ENCODE measurements at regions not wholly inside any gene's neighbourhood (a gene's known extent, or its start where the extent isn't known, plus 50 kb on each side); places are given as distances from the start of the nearest gene placed in this dataset.
A peak's percentile ranks its signal among the peaks of the same experiment; 100 is the strongest.

DNA sequence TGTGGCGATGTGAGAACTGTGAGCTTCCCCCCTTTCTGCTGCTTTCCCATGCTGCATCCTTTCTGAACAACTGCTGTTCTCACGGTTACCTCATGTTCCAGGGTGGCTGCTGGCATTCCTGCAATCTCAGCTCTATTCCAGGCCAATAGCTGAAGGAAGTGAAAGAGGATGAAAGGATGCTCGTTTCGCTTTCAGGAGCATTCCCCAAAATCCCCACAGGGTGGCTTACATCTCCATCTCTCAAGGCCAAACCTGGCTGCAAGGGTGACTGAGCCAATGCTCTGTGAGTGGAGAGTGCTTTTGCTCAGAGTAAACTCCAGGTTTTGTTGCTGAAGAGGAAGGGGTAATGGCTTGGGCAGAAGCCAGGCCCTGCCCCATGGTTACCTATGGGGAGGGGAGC lies 848.2 kb downstream of the BRD1 start:
- peak; percentile 49 for DNase-seq (ENCODE audit: low spot score)

DNA sequence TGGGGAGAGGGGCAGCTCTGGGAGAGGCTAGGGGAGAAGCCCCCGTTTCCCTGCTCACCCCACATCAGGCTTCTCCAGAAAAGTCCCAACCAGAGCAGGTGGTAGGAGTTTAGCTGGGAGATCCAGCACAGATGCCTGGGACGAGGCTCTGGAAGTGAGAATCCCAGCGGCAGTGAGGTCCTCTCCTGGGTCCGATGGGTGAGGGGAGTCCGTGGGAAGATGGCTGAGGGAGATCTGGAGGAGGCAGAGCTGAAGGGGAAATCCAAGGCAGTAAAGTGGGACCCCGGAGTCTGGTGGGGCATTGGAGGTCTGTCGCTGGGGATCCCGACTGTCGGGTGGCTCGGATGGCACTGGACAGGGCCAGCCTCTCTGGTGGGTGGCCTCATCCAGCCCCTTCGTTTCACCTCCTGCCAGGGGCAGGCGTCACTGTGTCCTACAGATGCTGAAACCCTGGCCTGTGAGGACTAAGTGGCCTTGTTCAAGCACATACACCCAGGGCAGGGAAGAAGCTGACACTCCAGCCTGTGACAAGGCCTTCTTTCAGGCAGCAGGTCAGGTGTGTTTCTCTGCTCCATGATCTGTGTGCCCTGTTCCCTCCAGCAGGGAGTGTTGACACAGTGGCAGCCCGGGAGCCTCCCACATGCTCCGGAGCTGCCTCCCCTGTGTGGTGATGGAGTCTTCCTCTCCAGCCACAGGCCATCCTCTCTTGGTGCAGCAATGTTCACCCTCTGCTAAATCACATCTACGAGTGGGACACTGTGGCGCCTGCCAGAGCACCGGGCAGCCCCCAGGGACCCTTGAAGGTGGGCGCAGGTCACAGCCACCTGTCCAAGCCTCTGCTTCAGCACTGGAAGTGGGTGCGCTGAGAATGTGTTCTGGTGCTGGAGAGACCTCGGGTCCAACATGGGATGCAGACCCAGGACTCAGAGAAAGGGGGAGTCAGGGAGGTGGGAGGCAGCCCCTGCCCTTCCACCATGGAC lies 850.8 kb downstream of the BRD1 start:
- no peak for DNase-seq (ENCODE audit: low spot score)

DNA sequence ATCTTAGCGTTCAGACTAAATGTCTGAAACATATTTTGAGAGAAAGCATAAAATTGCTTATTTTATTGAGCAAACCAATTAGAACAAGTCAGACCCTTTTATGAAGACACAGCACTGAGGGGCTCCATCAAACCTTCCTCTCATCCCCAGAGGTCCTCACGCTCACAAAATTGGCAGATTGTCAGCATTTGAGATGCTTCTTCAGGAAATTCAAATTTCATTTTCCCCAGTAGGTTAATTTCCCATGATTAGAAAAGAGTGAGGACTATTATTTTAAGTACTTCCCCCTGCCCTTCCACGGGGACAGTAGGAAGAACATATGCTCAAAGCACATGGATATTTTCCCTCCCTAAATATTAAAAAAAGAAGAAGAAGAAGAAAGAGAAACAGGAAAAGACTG lies 851.8 kb downstream of the BRD1 start:
- no peak for DNase-seq (ENCODE audit: low spot score)

DNA sequence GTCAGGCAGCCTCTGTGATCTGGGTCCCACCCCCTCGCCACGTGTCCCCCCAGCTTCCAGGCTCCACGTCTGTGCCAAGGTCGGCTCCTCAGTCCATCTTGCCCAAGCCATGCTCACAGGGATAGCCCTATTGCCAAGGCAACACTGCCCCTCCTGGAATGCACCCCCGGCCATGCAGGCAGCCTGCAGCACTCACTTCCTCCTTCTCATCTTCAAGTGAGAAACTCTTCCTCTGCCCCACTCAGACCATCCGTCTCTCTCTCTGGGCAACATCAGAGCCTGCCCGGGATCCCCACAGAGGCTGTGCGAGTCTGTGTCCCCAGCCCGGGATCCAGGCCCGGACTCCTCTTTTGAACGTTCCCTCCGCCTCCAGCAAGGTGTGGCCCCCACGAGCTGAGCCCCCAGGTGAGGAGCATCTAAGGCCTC lies 852.3 kb downstream of the BRD1 start:
- no peak for DNase-seq (ENCODE audit: low spot score)

DNA sequence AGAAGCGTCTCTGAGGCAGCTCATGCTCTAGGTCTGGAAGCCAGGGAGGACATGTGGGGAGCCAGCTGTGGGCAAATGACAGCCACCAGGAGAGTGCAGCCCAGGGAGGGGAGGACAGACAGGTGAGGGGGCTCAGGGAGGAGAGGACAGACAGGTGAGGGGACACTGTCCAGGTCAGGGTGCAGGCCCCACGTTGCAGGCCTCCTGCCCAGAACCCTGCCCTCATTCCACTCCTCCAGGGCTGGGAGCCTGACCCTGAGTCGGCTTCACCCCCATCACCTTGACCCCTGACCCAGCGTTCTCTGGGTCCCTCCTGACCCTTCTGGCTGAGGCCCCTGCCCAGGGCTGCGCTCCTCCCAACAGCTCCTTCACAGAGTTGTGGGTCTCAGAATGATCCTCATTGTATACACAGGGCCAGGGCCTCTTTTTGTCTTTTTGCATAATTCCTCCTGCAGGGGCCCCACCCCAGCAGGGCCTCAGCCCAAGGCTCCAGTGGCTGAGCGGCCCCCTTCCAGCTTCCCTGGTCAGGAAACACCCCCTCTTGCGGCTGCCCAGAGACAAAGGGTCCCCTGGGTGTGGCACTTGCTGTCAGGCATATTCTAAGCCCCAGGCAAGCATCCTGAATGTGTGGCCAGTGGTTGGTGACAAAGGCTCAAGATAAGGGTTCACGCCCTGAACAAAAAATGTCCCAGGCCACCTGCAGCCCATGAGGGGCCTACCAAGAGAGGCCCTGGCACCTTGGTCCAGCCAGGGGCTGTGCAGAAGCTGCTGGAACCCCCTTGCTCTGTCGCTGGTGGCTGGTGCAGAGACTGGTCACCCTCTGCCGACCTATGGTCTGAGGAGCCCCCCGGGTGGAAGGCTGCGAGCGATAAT lies 853.0 kb downstream of the BRD1 start:
- no peak for DNase-seq (ENCODE audit: low spot score)

DNA sequence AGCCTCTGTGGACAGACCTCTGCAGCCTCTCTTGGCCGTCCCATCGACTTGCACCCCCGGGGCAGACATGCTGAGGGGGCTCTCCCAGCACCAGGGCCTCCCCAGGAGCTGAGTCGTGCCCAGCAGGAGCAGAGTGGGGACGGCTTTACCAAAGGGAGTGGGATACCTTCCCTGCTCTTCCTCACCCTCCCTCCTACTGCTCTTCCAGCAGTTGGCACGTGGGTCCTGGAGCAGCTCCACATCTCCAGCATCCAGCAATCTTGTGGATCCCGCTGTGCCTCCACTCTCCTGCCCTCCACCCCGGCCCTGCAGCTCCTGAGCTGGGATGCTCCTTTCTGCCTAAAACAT lies 854.0 kb downstream of the BRD1 start:
- no peak for DNase-seq (ENCODE audit: low spot score)

DNA sequence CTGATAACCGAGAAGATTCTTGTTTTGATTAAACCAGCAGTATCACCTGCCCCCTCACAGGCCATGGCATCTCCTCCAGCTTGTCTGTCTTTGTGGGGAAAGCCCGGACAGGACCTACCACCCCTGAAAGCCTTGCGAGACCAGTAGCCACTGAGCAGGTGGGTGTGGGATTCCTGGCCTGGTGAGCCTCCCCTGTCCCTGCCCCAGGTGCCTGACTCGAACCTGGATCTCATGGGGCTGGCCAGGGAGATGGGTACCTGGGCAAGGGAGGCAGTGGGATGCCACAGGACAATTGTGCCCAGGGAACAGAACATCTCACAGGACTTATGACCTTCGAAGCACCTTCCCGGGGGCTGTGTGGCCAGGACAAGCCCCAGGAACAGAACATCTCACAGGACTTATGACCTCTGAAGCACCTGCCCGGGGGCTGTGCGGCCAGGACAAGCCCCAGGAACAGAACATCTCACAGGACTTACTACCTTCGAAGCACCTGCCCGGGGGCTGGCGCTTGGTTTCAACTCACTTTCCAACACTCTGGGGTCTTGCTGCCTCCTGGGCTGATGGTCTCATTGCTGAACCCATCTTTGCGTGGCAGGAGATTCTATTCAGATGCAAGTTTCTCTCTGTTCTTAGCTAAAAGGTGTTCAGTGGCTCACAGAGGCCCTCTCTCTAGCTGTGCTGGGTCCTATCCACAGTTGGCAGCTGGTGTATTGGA lies 854.5 kb downstream of the BRD1 start:
- DNase-seq (ENCODE audit: low spot score): no peak

DNA sequence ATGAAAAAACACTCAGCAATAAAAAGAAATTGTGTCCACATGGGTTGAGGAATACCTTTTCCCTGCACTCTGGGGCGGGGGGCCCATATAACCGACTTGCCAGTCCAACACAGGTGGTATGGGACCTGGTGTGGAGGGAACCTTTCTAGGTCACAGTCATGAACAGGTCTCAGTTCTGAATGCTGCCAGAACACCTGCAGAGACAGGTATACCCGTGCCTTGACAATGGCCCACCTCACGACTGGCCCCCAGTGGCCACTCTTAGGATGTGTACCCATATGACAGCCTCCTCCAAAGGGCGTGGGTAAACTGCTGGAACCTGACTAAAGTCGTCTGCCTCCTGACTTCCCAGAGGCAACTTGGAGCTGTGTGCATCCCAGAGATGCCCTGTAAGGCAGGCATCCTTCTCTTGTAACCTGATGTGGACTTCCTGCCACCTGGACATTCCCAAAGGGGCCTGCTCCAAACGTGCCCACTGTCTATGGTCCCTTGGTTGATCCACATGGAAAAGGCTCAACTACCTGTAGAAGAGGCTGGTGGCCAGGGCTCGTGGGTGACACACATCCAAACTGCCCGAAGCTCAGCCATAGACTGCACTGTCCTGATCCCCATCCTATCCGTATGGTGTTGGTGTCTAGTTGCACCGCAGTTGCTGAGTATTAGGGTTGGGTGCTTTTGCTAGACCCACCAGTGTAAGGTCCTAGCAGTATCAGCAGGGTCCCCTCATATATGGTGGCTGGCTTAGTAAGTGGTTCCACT lies 859.3 kb downstream of the BRD1 start:
- DNase-seq (ENCODE audit: low spot score): peak; percentile 69

DNA sequence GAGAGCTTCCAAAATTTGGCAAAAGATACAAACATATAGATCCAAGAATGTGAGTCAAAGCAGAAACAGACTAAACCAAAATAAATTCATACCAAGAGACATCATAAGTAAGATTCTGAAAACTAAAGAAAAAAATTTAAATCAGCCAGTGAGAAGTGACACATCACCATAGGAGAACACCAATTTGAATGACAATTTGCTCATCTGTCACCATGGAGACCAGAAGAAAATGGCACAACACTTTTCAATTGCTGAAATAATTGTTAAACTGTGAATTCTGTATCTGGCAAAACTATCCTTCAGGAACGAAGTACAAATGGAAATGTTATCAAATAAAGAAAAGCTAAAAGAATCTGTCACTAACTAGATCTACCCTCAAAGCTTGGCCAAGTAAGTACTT lies 864.3 kb downstream of the BRD1 start:
- DNase-seq (ENCODE audit: low spot score): no peak

DNA sequence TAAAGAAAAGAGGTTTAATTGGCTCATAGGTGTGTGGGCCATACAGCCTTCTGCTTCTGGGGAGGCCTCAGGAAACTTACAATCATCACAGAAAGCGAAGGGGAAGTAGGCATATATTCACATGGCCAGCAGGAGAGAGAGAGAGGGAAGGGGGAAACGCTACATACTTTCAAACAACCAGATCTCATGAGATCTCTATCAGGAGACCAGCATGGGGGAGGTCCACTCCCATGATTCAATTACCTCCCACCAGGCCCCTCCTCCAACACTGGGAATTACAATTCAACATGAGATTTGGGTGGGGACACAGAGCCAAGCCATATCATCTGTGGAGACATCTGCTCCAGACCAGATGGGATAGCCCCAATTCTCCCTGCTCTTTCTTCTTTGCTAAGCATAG lies 866.0 kb downstream of the BRD1 start:
- no peak for DNase-seq (ENCODE audit: low spot score)

DNA sequence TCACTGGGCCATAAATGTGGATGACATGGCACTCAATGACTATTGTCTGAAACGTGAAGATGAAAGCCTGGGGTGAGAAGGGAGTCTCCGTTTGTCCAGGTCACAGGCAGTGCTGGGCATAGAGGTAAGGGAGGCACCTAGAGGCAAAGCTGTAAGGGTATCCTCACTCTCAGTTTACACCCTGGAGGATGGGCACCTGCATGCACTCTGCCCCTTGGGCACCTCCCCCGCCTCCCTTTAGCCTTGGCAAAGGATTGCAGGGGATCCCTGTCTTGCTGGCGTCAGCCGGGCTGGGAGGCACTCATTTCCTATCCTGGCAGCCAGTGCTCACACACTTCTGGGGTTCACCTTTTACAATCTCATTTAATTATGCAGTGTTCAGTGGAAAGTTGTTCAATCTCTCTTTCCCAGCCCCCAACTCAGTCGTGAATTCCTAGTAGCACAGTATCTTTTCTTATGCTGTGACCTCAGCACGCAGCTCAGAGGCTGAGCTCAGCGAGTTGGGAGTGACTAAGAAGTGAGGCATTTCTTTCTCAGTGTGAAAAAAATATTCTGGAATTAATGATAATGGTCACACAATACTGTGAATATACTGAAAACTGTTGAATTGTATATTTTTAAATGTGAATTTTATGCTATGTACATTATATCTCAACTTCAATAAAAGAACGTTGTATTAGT lies 866.6 kb downstream of the BRD1 start:
- no peak for DNase-seq (ENCODE audit: low spot score)

DNA sequence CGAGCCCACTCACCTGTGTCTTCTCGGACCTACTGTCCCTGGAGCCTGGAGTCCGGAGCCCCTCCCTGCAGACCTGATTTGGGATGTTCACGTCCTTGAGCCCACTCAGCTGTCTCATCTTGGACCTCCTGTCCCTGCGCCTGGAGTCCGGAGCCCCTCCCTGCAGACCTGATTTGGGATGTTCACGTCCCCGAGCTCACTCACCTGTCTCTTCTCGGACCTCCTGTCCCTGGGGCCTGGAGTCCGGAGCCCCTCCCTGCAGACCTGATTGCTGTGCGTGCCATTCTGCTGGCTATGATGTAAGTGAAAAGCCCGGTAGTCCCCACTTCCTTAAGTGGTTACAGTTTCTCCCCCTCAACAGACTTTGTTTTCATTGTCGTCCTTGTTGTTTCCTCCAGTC lies 867.1 kb downstream of the BRD1 start:
- DNase-seq (ENCODE audit: low spot score): no peak

DNA sequence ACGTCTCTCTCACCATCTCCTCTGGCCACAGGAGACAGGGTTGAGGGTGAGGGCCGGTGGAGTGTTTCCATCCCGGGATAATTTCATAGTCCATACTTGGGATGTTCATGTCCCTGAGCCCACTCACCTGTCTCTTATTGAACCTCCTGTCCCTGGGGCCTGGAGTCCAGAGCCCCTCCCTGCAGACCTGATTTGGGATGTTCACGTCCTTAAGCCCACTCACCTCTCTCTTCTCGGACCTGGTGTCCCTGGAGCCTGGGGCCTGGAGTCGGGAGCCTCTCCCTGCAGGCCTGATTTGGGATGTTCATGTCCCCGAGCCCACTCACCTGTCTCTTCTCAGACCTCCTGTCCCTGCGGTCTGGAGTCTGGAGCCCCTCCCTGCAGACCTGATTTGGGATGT lies 868.2 kb downstream of the BRD1 start:
- no peak for DNase-seq (ENCODE audit: low spot score)

DNA sequence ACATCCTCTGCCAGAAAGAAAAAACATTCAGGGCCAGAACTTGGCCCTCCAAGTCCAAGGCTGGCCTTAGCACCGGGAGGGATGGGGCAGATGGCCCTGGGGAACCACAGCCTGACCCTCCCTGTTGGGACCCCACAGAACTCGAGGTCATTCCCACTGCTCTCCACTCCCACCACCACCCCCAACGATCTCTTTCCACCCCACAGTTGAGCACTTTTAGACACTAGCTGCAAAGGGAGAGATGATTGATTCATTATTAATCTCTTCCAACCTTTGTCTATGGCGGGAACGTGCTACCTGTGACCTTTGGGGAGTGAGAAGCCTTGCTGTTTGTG lies 869.7 kb downstream of the BRD1 start:
- DNase-seq (ENCODE audit: low spot score): no peak

DNA sequence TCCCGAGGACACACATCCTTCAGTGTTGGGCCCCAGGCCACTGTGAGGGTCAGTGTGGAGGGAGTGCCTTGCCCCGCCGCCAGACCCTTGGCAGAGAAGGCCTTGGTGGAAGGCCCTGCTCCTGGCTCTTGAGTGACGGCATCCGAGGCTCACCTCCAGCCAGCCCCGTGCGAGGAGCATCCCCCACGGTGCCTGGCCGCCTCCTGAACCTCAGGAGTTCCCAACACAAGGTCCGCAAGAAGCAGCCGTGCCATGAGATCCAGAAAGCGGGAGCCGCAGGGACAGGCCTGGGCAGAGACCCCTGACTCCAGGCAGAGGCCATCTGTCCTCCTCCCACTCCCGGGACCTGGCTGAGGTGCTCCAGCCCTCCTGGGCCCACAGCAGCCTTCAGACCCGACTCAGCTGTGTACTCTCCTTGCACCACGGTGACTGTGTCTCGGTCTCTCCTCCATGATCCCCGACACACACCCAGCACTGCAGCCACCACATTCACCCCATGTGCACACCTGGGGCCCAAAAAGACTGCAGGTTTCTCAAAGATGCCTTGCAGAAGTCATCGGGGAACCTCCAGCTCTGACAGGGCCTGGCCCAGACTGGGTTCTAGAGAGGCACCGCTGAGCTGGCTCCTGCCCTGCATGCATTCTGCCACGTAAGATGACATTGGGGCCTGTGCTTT lies 870.2 kb downstream of the BRD1 start:
- DNase-seq (ENCODE audit: low spot score): no peak

DNA sequence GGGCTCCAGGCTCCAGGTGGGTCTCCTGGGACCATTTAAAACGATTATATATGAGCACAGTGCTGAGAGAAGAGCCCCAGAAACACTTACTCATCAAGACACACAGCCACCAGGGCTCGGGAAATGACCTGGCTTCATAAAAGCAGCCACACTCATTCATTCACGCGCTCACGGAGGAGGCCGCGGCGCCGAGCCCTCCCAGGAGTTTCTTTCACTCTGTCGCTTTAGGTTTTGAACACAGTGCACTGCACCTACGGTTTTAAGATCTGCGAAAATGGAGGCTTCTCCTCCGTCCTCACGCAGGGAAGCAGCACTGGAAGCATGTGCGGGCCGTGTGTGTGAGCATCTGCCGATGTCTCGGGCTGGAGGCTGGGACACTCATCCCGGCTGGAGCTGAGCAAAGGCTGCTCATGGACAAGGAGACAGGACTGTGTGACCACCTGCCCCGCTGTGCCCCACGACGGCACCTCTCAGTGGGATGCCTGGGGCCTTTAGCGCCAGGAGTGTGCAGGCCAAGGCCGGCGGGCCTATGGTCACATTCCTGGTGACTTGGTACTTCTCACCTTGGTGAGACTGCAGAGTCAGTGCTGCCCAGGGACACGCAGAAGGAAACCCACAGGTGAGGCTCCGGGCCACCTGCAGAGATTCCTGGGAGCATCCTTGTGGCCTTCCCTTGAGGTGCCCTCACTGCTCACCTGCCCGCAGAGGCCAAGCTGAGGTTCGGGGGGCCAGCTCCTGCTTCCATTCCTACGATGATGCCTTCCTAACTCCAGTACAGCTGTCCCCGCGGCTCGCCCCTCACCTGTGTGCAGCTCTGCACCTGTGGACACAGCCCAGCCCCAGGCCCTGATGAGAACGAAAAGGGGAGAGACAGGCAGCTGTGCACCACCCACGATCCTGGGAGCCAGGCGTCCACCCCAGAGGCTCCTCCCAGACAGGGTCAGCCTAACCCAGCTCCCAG lies 872.0 kb downstream of the BRD1 start:
- DNase-seq (ENCODE audit: low spot score): no peak

DNA sequence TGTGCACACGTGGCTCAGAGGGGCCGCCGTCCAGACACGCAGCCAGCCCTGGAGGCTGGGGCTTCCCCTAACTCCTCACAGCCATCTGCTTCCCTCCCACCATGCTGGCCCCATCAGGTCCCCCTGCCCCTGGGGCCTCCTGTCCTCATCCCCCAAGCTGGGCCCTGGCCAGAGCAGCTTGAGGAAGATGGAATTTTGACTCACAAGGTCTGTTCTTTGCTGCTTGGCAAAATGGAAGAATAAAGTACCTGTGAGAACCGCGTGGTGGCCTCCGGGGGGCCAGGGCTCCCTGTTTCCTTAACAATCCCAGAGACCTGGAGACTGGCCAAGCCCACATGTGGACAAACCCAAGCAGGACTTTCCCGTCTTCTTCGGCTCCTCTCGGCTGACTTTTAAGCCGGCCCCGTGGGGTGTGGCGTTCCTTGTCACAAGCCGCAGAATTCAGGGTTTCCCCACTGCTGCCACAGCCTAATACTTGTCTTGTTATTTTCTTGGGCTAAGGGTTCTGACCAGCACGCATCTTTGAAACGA lies 872.8 kb downstream of the BRD1 start:
- no peak for DNase-seq (ENCODE audit: low spot score)

DNA sequence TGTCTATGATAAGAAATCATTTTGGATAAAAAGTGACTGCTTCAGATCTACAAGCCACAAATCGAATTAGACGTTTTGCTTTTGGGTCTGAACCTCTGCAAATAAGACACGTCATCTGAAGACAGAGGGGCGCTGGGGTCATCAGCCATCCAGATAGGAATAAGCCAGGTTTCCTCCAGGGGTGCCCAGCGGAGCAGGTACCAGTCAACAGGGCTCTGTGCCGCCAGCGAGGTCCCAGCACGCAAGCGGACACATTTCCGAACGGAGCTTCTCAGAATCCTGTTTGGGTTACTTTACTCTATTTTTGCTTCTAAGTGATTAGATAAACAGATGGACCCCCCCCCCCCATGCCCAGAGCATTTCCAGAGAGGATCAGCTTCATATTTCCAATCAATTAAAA lies 873.8 kb downstream of the BRD1 start:
- no peak for DNase-seq (ENCODE audit: low spot score)

DNA sequence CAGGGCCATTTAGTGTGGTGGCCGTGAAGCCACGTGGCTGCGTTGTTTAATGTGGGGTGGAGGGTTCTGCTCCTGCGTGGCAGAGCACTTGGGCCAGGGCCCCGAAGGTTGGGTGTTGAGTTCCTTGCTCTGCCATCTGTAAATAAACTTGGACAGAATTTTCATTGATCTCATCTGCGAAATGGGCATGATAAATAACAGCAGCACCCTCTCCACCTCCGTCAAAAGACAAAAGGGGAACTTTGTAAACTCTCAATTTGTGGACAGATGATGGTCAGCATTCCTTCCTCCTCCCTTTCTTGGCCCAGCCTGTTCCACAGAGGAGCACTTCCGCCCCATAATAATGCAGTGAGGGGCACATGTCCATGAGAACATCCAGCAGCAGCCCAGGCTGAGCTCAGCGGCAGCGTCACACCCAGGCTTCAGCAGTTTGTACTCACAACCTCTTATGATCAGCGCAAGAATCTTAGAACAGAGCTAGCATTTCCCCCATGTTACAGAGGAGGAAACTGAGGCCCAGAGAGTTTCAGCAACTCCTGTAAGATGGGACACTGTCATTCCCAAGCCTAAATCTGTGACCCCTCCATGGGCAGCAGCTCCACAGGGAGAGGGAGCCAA lies 874.5 kb downstream of the BRD1 start:
- no peak for DNase-seq (ENCODE audit: low spot score)

Measured in iPS-NIHi11 (cell line).